HAP-1 (cell line): ENCODE measurements at regions not wholly inside any gene's neighbourhood (a gene's known extent, or its start where the extent isn't known, plus 50 kb on each side); places are given as distances from the start of the nearest gene placed in this dataset.
"Not testable (repeated sequence)": the region's sequence is repeated elsewhere in the genome, so short reads cannot be mapped to it uniquely, and the experiment has no call there.

Source experiments
- DNase-seq, 2 experiments: peaks; one replicate each; pipeline ENCODE4 v3.0.0-alpha.2; 2016 to 2020; ENCODE audit warnings: low spot score in 2 of 2
- H3K27me3 ChIP-seq: fragments of 250-450 bp; sonication (Bioruptor Pico); 2 replicates; pipeline ENCODE4 v1.5.1; 2020; ENCODE audit warnings: low read depth, mild to moderate bottlenecking, moderate library complexity
- H3K36me3 ChIP-seq: fragments of 250-450 bp; sonication (Bioruptor Pico); replicated peaks from 2 replicates; pipeline ENCODE4 v1.5.1; 2020; ENCODE audit warnings: mild to moderate bottlenecking
- H3K4me1 ChIP-seq: fragments of 250-450 bp; sonication (Bioruptor Pico); 2 replicates; pipeline ENCODE4 v1.5.1; 2020; ENCODE audit warnings: mild to moderate bottlenecking
- H3K4me3 ChIP-seq: fragments of 250-450 bp; sonication (Bioruptor Pico); 2 replicates; pipeline ENCODE4 v1.5.1; 2020; ENCODE audit warnings: mild to moderate bottlenecking, moderate library complexity
- H3K9me3 ChIP-seq: fragments of 250-450 bp; sonication (Bioruptor Pico); 2 replicates; pipeline ENCODE4 v1.5.1; 2020; ENCODE audit warnings: mild to moderate bottlenecking, moderate library complexity
- in situ Hi-C: fragments of 300-500 bp; cut with MboI; formaldehyde crosslinking; loops from 3 replicates; pipeline ENCODE4 v1.14.3; 2020; ENCODE audit warnings: low sequenced_read_pairs, inconsistent platforms, mixed read lengths

DNA sequence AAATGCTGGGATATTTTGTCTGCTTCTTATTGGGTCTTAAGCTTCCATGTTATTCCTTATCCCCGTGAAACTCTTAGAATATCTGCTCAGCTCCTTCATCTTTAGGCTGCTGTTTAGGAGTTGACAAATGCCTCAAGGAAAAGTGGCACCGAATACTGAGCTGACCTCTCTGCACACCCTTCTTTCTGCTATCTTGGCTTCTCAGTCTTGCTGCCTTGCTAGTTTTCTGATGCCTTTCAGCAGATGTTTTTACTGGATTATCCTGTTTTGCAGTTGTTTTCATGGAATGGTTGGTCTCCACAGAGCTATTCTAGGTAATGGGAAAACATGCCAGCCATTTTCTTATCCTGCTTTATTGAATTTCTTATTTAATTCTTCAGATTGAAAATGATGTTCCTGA, 86.3 kb downstream of the GYPE start:
- no peak overlapping the region for H3K4me3 ChIP-seq
- H3K9me3 ChIP-seq, result no peaks in the 10 kb centered on the region
- in situ Hi-C loops, result no loop called here
- no peaks in the 10 kb centered on the region for H3K27me3 ChIP-seq
- H3K4me1 ChIP-seq, result no peaks in the 10 kb centered on the region
- no peak for DNase-seq
- no peaks in the 10 kb centered on the region for H3K36me3 ChIP-seq

DNA sequence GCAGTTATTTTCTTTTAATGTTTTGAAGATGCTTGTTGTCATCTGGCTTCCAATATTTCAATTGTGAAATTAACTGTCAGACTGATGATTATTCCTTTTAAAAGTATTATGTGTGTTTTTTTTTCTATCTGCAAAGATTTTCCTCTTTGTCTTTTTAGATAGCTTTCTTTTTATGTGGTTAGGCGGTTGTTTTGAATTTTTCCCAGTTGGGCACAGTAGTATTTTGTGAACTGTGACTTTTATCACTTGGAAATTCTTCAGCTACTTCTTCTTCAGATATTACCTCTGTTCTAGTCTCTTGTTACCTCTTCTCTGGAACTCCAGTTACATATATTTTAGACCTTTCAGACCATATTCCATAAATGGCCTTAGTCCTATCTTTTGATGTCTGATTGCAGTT, 87.5 kb downstream of the GYPE start:
- H3K36me3 ChIP-seq, in situ Hi-C loops, H3K4me1 ChIP-seq, H3K9me3 ChIP-seq, DNase-seq, H3K27me3 ChIP-seq, H3K4me3 ChIP-seq: not testable (repeated sequence)

DNA sequence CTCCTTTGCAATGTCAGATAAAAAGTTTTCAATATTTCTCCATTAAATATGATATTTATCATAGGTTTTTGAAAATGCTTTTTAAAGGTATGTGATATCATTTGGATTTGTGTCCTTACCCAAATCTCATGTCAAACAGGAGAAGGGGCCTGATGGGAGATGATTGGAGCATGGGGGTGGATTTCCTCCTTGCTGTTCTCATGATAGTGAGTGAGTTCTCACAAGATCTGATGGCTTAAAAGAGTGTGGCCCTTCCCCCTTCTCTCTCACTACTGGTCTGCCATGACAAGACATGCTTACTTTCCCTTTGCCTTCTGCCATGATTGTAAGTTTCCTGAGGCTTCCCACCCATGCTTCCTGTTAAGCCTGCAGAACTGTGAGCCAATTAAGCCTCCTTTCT, 90.0 kb downstream of the GYPE start:
- DNase-seq, H3K27me3 ChIP-seq, H3K36me3 ChIP-seq, H3K4me3 ChIP-seq, in situ Hi-C loops, H3K9me3 ChIP-seq, H3K4me1 ChIP-seq: not testable (repeated sequence)

DNA sequence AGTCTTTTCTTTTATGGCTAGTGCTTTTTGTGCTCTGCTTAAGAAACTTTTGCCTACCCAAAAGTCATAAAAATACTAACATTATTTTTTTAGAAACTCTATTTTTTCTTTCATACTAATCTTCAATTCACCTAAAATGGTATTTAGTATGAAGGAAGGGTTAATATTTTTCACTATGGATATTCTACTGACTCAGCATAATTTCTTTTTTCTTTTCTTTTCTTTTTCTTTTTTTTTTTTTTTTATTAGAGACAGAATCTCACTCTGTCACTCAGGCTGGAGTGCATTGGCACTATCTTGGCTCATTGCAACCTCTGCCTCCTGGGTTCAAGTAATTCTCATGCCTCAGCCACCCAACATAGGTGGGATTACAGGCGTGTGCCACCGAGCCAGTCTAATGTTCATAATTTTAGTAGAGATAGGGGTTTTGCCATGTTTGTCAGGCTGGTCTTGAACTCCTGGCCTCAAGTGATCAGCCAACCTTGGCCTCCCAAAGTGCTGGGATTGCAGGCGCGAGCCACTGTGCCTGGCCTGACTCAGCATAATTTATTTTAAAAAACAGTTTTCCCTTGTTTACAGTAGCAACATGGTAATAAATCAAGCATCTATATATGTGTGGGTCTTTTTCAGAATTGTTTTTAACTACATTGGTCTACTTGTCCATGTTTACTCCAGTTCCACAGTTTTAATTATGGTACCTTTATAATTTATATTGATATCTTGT, 91.8 kb downstream of the GYPE start:
- DNase-seq, H3K9me3 ChIP-seq, H3K27me3 ChIP-seq, H3K4me1 ChIP-seq, H3K4me3 ChIP-seq, in situ Hi-C loops, H3K36me3 ChIP-seq: not testable (repeated sequence)

DNA sequence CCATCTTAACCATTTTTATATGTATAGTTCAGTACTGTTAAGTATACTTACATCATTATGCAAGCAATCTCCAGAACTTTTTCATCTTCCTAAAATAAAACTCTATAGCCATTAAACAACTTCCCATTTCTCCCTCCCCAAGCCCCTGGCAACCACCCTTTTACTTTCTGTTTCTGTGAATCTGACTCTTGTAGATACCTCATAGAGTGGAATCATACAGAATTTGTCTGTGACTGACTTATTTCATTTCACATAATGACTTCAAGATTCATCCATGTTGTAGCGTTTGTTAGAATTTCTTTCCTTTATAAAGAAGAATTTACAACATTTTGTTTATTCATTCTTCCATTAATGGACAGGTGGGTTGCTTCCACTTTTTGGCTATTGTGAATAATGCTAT, 91.2 kb upstream of the FREM3 start:
- in situ Hi-C loops, DNase-seq, H3K4me3 ChIP-seq, H3K27me3 ChIP-seq, H3K4me1 ChIP-seq, H3K9me3 ChIP-seq, H3K36me3 ChIP-seq: not testable (repeated sequence)

DNA sequence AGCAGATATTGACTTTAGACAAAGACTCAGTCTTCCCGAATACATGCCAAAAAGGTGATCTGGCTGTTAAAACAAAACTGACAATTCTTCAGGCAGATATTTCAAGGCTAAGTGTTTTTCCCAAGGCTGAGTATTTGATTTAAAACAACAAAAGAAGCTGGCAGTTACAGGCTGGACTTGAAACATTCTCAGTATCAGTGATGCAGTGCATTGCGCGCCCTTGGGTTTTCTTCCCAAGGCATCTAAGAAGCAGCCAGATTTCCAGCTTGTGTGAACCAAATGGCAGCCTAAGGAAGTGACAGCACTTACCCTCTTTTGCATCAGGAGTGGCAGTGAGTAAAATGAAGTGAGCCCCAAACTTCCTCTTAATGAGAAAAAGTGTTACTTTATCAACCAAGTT, 90.0 kb upstream of the FREM3 start:
- DNase-seq, H3K4me1 ChIP-seq, H3K27me3 ChIP-seq, H3K9me3 ChIP-seq, H3K4me3 ChIP-seq, H3K36me3 ChIP-seq, in situ Hi-C loops: not testable (repeated sequence)

DNA sequence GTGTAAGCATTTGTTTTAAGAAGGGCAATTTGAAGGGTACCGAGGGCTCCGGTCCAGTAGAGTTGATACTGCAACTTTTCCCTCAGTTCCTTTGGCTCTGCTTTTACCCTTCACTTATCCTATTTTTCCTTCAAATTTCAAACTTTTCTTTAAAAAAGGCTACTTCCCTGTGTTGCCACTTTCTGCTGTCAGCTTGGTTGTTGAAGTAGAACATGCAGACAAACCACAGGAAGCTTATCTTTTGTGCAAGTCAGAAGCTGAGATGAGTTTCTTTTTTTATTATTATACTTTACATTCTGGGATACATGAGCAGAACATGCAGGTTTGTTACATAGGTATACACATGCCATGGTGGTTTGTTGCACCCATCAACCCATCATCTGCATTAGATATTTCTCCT, 89.1 kb upstream of the FREM3 start:
- H3K36me3 ChIP-seq, H3K27me3 ChIP-seq, H3K4me3 ChIP-seq, H3K9me3 ChIP-seq, in situ Hi-C loops, DNase-seq, H3K4me1 ChIP-seq: not testable (repeated sequence)

DNA sequence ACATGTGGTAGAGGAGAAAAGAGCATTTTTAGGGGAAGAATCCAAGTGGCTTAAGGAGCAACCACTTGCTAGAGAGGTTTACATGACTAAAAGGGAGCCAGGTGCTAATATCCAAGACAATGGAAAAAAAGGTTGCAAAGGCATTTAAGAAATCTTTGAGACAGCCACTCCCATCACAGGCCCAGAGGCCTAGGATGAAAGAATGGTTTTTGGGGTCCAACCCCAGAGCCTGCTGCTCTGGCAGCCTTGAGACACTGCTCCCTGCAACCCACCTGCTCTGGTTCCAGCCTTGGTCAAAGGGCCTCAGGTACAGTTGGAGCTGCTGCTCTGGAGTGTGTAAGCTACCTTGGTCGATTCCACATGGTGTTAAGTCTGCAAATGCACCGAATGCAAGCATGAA, 84.1 kb upstream of the FREM3 start:
- no peaks in the 10 kb centered on the region for H3K4me1 ChIP-seq
- no peaks in the 10 kb centered on the region for H3K27me3 ChIP-seq
- no peaks in the 10 kb centered on the region for H3K36me3 ChIP-seq
- no peaks in the 10 kb centered on the region for H3K9me3 ChIP-seq
- no peak for DNase-seq
- in situ Hi-C loops, result no loop called here
- H3K4me3 ChIP-seq, result no peak overlapping the region

DNA sequence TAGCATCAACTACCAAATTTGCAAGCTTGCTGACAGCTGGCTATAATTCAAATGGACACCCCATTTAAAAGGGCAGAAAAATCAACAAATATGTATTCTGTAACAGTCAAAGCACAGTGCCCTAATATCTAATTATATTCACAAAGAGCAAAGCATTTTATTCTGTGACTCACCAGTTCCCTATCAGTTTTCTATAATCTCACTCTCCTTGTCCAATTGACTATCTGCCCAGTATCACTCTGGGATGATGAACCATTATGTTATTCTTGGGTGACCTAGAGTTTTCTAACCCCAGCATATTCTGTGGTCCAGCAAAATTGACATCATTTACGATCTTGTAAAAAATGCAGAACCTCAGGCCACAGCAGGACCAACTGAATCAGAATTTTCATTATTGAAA, 82.0 kb upstream of the FREM3 start:
- Histone ChIP-seq H3K27me3 (0 out of 2 replicates have a peak, but pooled peaks cover 3% of the 10 kb centered on the region), H3K9me3 (no peaks in the 10 kb centered on the region), H3K36me3 (no peaks in the 10 kb centered on the region), H3K4me3 (no peak overlapping the region), H3K4me1 (no peaks in the 10 kb centered on the region)
- in situ Hi-C loops, result no loop called here
- DNase-seq, result no peak

DNA sequence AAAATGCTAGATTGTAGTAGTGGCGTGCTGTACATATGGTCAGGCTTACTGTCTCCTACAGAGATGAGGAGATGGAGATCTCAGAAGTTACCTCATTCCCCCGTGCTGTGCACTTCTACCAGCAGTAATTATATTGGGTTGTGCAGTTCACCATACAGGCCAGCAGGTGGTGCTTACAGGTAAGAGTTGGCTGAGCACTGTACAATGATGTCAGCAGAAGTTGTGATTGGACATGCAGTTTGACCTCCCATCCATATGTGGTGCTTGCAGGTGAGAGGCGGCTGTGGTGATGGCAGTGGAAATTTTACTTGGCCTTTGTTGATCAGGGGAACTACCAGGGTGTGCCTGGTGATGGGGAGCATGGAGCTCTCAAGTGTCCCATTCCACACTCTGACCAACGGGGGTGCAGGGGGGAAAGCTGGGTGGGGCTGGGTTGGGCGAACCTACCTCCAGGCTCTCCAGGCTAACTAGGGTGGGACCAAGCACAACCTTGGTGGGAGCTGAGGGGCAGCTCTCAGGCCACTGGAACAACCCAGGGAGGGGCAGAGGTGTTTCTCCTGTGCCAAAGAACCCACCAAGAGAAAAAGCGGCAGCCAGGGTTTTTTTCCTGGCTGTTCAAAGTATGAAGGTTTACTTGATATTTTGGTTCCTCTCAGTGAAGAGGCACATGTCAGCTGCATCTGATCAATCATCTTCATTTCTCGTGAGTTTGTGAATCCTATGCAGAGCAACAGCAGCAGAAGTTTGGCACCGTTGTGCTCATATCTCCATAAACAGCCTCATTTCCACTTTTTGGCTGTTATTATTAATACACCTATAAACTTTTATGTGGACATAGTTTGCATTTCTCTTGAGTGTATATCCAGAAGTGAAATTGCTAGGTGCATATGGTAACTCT, 73.8 kb upstream of the FREM3 start:
- H3K4me1 ChIP-seq, result no peaks in the 10 kb centered on the region
- H3K9me3 ChIP-seq, result no peaks in the 10 kb centered on the region
- peaks cover 9% of the 10 kb centered on the region; the same call in 1 of the 2 replicates for H3K27me3 ChIP-seq
- DNase-seq, result peak; percentile 62 to 68
- H3K36me3 ChIP-seq, result no peaks in the 10 kb centered on the region
- H3K4me3 ChIP-seq, result no peak overlapping the region
- in situ Hi-C loops, result no loop called here

DNA sequence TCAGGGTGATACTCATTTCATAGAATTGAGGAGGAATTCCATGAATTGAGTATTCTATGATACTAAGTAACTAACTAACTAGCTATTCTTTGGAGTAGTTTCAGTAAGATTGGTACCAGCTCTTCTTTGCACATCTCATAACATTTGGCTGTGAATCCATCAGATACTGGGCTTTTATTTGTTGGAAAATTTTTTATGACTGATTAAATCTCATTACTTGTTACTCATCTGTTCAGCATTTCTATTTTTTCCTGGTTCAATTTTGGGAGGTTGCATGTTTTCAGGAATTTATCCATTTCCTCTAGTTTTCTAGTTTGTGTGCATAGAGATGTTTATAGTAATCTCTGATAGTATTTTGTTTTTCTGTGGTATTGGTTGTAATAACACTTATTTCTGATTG, 70.8 kb upstream of the FREM3 start:
- in situ Hi-C loops, result no loop called here
- DNase-seq, result no peak
- no peaks in the 10 kb centered on the region for H3K9me3 ChIP-seq

DNA sequence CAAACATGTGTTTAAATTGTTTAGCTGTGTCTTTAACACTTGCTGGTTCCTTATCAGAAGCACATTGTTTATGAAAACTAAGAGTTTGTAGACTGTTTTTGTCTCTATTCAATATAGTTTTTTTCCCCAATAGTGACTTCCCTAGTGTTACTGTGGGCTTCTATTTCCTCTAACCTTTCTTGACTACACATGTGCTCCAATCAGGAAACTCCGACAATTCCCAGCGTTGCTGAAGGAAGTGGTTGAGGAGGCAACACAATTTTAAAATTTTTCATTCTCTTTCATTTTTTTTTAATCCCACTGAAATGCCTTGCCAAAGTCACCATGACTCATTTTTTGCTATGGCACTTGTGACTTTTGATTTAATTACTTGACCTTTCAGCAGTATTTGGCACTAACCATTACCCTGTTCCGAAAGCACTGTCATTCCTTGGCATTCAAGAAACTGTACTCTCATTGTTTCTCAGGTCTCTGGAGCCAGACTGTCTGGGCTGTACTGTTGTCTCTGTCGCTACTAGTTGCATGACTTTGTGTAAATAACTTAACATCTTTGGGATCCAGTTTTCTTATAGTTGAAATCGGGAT, 67.6 kb upstream of the FREM3 start:
- Histone ChIP-seq H3K27me3 (no peaks in the 10 kb centered on the region; the same call in 1 of the 2 replicates), H3K4me1 (no peaks in the 10 kb centered on the region), H3K9me3 (no peaks in the 10 kb centered on the region), H3K4me3 (no peak overlapping the region), H3K36me3 (no peaks in the 10 kb centered on the region)
- DNase-seq, result no peak
- in situ Hi-C loops, result no loop called here

More for the DNA sequence above, 70.8 kb upstream of the FREM3 start:
- Histone ChIP-seq H3K4me3 (no peak overlapping the region), H3K4me1 (no peaks in the 10 kb centered on the region), H3K27me3 (peaks cover 3% of the 10 kb centered on the region; the same call in 1 of the 2 replicates), H3K36me3 (no peaks in the 10 kb centered on the region)

DNA sequence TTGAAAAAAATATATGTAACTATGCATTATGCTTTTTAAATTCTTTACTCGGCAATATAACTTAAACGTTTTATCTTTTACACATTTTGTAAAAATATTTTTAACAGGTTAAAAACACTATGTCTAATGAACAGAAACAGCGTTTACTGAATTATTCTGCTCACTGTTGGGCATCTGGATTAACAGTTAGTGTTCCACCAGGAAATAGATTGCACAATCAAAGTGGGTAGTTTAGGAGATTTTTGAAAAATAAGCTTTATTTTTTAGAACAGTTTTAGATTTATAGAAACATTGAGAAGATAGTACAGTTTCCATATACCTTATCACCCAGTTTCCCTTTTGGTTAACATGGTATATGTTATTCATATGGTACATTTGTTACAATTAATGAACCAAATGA, 63.1 kb upstream of the FREM3 start:
- Histone ChIP-seq H3K4me3 (no peak overlapping the region), H3K27me3 (no peaks in the 10 kb centered on the region), H3K36me3 (no peaks in the 10 kb centered on the region), H3K9me3 (no peaks in the 10 kb centered on the region), H3K4me1 (no peaks in the 10 kb centered on the region)
- DNase-seq, result no peak
- in situ Hi-C loops, result no loop called here

DNA sequence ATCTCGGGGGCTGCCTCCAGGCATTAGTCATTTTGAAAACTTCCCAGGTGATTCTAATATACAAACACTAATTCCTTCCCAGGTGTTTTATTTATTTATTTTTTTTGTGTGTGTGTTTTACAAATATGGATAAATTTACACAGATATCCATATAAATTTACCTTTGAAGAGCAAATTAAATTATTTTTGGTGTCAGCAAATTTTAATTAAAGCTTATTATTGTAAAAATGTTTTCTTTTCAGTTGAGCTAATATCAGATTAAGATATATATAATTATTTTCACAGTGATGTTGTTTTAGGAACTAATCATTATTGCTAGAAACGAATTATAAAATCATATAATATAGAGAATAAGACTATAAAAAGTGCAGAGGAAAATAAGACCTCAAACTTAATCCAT, 62.0 kb upstream of the FREM3 start:
- no peaks in the 10 kb centered on the region for H3K27me3 ChIP-seq
- H3K9me3 ChIP-seq, result no peaks in the 10 kb centered on the region
- no peak overlapping the region for H3K4me3 ChIP-seq
- no peak for DNase-seq
- no peaks in the 10 kb centered on the region for H3K36me3 ChIP-seq
- H3K4me1 ChIP-seq, result no peaks in the 10 kb centered on the region
- in situ Hi-C loops, result no loop called here
